ENCODE measurements at regions not wholly inside any gene's neighbourhood (a gene's known extent, or its start where the extent isn't known, plus 50 kb on each side); places are given as distances from the start of the nearest gene placed in this dataset.
"Not testable (repeated sequence)": the region's sequence is repeated elsewhere in the genome, so short reads cannot be mapped to it uniquely, and the experiment has no call there.

DNA sequence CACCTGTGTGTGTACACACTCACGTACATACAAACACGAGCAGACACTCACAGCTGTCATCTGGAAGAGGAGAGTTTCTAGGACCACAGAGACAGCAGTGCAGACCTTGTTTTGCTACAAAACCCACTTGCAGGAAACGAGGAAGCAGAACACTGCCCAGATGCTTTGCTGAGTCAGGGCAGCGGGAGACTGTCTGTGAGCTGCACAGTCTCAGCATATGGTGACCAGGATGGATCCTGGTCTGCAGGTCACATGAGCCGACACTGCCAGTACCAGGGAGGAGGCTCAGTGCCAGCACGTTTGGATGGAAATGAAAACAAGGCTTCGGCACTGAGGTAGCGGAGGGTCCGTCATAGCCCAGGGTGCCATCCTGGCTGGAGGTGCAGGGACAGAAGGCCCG lies 117.6 kb upstream of the DPP6 start:
- intact Hi-C loops (cut with micrococcal nuclease), result no loop called here
- DNase-seq (no peak), ATAC-seq (no peak)

DNA sequence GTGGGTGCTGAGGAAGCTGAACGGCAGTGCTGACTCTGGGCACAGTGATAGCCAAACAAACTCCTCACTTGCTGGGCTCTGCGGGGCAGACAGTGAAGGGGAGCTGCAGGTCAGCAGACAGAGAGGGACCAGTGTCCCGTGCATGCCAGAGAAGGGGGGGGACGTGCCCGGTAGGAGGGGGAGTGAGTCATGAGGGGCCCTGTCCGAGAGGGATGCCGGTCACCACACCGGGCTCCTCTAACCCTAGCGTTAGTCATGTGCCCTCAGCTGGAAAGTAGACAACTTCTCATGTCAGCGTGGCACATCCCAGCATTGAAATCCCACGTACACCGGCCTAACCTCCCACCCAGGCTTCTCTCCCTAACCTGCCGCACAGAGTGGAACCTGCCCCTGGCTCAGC lies 117.1 kb upstream of the DPP6 start:
- intact Hi-C loops (cut with micrococcal nuclease), result no loop called here
- DNase-seq (no peak), ATAC-seq (no peak)

- intact Hi-C loops (cut with micrococcal nuclease), result no loop called here
- no peak for ATAC-seq
- no peak for DNase-seq
Measured at GRCh38 chr7:153938451-153938850, 113.7 kb upstream of the DPP6 start.

- no peak for ATAC-seq
- DNase-seq, result no peak
- intact Hi-C loops (cut with micrococcal nuclease), result no loop called here
Measured at GRCh38 chr7:153939177-153939576, 113.0 kb upstream of the DPP6 start.

- DNase-seq (no peak), ATAC-seq (no peak)
- intact Hi-C loops (cut with micrococcal nuclease), result no loop called here
Measured at GRCh38 chr7:153939654-153940053, 112.5 kb upstream of the DPP6 start.

- intact Hi-C loops (cut with micrococcal nuclease), result no loop called here
- no peak for ATAC-seq
- no peak for DNase-seq
Measured at GRCh38 chr7:153941061-153941460, 111.1 kb upstream of the DPP6 start.

DNA sequence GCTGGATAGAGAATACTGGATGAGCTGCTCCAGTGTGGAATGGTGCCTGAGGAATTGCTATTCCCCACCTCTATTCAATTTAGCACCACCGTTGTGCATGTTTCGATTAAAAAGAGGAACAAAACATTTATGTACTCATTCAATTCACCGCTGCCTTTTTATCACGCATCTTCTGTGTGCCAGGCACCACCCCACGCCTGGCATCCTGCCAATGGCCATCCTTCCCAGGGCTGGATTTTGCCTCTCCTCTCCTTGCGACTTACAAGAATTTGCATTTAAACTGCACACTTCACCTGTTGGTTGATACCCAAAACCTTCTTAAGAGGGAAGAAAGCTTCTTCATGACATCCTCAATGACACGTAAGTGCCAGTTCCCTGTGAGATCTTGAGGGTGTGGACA lies 110.2 kb upstream of the DPP6 start:
- no peak for ATAC-seq
- intact Hi-C loops (cut with micrococcal nuclease), result no loop called here
- no peak for DNase-seq

DNA sequence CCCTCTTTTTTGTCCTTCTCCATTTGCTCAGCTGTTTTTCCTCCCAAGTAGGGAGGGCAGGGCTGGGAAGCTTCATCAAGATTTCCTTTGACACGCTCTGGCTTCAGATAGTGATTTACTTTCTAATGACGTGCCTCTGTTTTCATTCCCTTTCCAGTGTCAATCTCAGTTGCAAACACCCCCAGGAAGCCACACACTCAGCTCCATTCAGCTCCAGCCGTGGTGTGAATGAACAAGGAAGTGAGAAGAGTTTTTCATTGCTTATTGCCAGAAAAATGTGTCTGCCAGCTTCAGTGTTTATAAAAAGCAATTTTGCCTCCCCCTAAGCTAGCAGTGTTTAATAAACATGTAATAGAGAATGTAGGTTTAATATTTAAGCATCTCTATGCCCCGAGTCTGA lies 108.7 kb upstream of the DPP6 start:
- DNase-seq (no peak), ATAC-seq (no peak)
- intact Hi-C loops (cut with micrococcal nuclease), result no loop called here

- intact Hi-C loops (cut with micrococcal nuclease), result no loop called here
- ATAC-seq, result no peak
- DNase-seq, result no peak
Measured at GRCh38 chr7:153943861-153944260, 108.3 kb upstream of the DPP6 start.

DNA sequence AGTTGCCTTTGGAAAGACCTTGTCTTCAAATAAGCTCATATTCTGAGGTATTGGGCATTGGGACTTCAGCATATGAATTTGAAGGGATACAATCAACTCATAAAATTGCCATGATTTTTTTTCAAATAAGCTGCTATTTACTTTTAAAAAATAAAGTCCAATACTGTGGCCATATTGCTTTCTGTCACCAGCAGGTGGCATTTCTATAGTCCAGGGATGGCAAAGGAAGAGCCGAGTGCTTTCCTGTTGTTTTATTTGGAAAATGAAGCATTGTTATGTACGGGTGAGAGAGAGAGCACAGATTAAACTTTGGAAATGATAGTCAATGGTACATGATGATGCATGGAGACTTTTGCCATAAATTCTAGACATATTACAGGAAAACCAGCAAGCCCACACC lies 104.1 kb upstream of the DPP6 start:
- ATAC-seq, result no peak
- DNase-seq, result no peak
- intact Hi-C loops (cut with micrococcal nuclease), result no loop called here

GRCh38 chr7:153951316-153951715 lies 100.9 kb upstream of the DPP6 start:
- intact Hi-C loops (cut with micrococcal nuclease), result no loop called here
- ATAC-seq, result no peak
- no peak for DNase-seq

DNA sequence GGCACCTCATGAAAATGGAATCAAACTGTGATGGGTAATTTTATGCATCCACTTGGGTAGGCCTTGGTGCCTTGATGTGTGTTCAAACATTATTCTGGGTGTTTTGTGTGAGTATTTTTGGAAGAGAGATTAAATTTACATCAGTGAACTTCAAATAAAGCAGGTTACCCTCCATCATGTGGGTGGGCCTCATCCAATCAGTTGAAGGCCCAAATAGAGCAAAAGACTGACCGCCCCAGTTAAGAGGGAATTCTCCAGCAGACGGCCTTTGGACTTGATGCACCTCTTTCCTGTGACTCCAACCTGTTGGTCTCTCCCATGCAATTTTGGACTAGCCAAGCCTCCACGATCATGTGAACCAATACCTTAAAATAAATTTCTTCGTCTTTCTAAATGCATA lies 97.7 kb upstream of the DPP6 start:
- intact Hi-C loops (cut with micrococcal nuclease), result no loop called here
- ATAC-seq (no peak), DNase-seq (no peak)

DNA sequence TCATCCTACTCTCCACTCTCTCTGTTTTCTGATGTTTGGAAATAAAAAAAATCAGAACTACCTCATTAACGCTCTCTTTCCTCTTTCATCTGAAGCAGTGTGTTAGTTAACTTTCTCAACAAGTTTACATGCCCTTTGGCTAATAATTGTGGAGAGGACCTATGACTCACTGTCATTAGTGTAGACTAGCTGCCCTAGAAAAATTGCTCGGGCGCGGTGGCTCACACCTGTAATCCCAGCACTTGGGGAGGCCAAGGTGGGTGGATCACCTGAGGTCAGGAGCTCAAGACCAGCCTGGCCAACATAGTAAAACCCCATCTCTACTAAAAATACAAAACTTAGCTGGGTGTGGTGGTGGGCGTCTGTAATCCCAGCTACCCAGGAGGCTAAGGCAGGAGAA lies 94.5 kb upstream of the DPP6 start:
- ATAC-seq; intact Hi-C loops (cut with micrococcal nuclease); DNase-seq: not testable (repeated sequence)

DNA sequence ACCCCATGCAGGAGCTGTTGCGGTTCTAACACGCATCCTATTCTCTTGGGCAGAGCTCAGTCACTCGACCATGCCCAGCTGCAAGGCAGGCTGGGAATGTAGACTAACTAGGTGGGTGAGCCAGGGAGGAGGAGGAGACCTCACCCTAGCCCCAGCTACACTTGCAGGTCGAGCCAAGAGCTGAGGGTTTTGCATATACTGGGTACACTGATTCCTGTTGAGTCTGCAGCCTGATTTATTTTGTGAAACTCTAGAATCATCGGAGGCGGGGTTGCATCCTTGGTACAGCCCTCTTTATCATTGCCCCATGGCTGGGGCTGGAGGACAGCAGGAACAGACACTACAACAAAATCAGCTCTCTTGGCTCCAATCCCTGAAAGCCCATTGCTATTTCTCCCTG lies 93.8 kb upstream of the DPP6 start:
- DNase-seq; ATAC-seq; intact Hi-C loops (cut with micrococcal nuclease): not testable (repeated sequence)

- ATAC-seq; DNase-seq; intact Hi-C loops (cut with micrococcal nuclease): not testable (repeated sequence)
Measured at GRCh38 chr7:153958789-153959188, 93.4 kb upstream of the DPP6 start.

DNA sequence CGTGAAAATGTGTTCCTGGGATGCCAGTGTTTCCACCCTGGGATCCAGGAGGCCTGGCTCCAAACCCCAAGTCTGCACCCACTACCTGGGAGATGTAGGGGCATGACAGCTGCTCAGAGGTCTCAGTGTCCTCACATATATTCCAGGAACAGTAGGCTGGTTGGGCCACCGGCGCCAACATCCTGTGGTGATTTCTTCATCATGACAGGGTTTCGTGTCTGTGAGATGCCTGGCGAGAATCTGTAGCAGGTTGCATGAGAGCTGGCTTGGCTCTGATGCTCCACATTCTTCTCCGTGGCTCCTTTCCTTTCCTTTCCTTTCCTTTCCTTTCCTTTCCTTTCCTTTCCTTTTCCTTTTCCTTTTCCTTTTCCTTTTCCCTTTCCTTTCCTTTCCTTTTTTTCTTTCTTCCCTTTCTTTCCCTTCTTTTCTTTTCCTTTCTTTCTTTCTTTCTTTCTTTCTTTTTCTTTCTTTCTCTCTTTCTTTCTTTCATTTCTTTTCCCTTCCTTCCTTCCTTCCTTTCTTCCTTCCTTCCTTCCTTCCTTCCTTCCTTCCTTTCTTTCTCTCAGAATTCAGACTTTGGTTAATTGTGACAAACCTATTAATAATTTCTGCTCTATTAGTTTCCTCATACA lies 87.6 kb upstream of the DPP6 start:
- intact Hi-C loops (cut with micrococcal nuclease); DNase-seq; ATAC-seq: not testable (repeated sequence)

GRCh38 chr7:153969016-153969415 lies 83.2 kb upstream of the DPP6 start:
- intact Hi-C loops (cut with micrococcal nuclease); ATAC-seq; DNase-seq: not testable (repeated sequence)

DNA sequence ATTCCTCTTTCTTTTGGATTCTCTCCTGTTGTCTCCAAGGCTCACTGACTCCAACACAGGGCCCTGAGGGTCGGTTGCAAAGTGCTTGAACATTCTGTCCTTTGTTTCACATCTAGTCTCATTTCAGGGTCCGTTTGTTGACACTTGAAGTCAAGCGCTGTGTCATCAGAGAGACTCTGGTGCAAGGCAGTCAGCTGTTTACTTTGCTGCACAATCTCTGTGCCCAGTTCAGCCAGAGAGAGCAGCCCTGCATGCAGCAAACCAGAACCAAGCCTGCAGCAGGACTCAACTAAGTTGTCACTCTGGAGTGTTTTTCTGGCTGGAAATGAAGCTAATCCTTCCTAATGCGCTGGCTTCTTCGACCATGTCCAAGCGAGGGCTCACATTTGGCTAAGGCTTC lies 77.6 kb upstream of the DPP6 start:
- ATAC-seq; DNase-seq; intact Hi-C loops (cut with micrococcal nuclease): not testable (repeated sequence)

DNA sequence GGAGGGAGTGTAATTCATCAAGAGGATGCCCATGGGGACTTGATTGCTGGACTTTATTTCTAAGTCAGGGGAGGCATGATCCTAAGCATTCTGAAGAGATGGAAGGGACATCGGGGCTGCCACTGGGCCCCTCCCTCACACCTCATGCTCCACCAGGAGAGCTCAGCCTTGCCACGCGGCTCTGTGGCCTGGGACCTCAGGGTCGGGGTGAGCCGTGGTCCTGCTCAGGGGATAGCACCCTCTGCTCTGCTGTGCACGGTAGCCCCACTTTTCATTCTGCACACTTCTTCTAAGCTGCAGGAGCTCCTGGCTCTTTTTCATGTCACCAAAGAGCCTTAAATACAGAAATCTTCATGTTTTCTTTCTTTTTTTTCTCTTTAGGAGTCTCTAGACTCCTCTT lies 75.5 kb upstream of the DPP6 start:
- intact Hi-C loops (cut with micrococcal nuclease); ATAC-seq; DNase-seq: not testable (repeated sequence)

- DNase-seq; intact Hi-C loops (cut with micrococcal nuclease); ATAC-seq: not testable (repeated sequence)
Measured at GRCh38 chr7:153983186-153983585, 69.0 kb upstream of the DPP6 start.

DNA sequence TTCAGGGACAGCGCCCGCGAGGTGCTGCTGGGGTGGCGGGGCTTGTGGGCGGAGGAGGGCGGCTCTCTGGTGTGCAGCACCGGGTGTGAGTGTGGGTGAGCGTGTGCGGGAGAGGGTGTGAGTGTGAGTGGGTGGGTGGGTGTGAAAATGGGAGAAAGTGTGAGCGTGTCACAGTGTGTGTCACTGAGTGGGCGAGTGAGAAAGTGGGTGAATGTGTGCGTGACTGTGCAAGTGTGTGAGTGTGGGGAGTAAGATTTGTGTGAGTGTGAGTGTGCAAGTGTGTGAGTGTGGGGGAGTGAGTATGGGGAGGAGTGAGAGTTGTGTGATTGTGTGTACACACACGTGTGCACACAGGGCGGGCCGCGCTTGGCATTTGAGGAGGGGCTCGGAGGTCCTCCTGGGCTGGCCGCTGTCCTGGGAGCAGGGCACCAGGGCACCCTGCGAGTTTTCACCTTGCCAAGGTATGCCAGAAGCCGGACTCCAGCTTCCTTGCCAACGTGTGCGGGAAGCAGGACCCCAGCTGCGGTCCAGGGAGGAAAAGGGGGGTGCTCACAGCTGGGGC lies 63.1 kb upstream of the DPP6 start:
- ATAC-seq; intact Hi-C loops (cut with micrococcal nuclease); DNase-seq: not testable (repeated sequence)
